Keratinocyte (primary cell): ENCODE measurements at regions not wholly inside any gene's neighbourhood (a gene's known extent, or its start where the extent isn't known, plus 50 kb on each side); places are given as distances from the start of the nearest gene placed in this dataset.

Source experiments
- EZH2 ChIP-seq: IDR thresholded peaks from one replicate; pipeline ENCODE4 v1.6.1; 2012; ENCODE audit warnings: inconsistent platforms, mild to moderate bottlenecking, low read length, moderate library complexity
- TF ChIP-seq, protein P1 (sequence below), 3 experiments: IDR thresholded peaks in 1 of 3; conservative IDR thresholded peaks in 1 of 3; optimal IDR thresholded peaks in 1 of 3; 2 replicates in 2 of 3; 3 replicates in 1 of 3; pipeline versions ENCODE3 to v1.5.1; 2011; ENCODE audit warnings: low read length in 3 of 3, mild to moderate bottlenecking in 3 of 3, moderate library complexity in 2 of 3, control low read depth in 1 of 3, inconsistent platforms in 1 of 3; ENCODE audit not compliant: insufficient read depth in 2 of 3; ENCODE audit errors: extremely low read depth in 1 of 3

DNA sequence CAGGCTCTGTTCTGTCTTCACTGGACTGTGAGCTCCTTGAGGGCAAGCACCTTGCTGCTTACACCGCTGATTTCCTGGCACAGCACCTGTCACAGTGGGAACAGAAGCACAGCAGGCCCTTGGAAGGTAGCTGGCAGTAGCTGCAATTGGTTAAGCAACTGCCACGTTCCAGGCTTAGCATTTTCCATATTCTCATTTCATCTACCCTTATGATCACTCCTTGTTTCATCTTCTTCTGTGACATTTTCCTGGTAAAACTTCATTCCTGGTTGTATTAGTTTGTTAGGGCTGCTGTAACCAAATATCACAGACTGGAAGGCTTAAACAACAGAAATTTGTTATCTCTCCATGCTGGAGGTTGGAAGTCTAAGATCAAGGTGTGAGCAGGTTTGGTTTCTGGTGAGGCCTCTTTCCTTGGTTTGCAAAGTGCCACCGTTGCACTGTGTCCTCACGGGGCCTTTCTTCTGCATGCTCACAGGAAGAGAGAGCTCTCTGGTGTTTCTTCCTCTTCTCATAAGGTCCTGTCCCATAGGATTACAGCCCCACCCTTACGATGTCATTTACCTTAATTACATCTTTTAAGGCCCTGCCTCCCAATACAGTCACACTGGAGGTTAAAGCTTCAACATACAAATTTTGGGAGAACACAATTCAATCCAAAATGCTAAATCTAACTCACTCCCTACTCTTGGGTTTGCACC lies 121.7 kb upstream of the CPSF6 start:
- TF ChIP-seq, protein P1, sequence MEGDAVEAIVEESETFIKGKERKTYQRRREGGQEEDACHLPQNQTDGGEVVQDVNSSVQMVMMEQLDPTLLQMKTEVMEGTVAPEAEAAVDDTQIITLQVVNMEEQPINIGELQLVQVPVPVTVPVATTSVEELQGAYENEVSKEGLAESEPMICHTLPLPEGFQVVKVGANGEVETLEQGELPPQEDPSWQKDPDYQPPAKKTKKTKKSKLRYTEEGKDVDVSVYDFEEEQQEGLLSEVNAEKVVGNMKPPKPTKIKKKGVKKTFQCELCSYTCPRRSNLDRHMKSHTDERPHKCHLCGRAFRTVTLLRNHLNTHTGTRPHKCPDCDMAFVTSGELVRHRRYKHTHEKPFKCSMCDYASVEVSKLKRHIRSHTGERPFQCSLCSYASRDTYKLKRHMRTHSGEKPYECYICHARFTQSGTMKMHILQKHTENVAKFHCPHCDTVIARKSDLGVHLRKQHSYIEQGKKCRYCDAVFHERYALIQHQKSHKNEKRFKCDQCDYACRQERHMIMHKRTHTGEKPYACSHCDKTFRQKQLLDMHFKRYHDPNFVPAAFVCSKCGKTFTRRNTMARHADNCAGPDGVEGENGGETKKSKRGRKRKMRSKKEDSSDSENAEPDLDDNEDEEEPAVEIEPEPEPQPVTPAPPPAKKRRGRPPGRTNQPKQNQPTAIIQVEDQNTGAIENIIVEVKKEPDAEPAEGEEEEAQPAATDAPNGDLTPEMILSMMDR (optimal IDR thresholded peaks at IDR 0.05 in 1 of 3, IDR thresholded peaks at IDR 0.05 in 1 of 3, conservative IDR thresholded peaks at IDR 0.05 in 1 of 3; ENCODE audit: extremely low read depth in 1 of 3, insufficient read depth in 2 of 3, low read length in 3 of 3): no peak
- no peak for TF ChIP-seq EZH2
